ENCODE measurements at regions not wholly inside any gene's neighbourhood (a gene's known extent, or its start where the extent isn't known, plus 50 kb on each side); places are given as distances from the start of the nearest gene placed in this dataset.

- CTCF ChIA-PET = no interaction called here
- ATAC-seq (no peak), DNase-seq (ENCODE audit: low read depth, low spot score) (no peak)
- POLR2A ChIA-PET = no interaction called here
- no peaks in the 10 kb centered on the region for H3K27me3 ChIP-seq (ENCODE audit: insufficient read depth, low read length)
- no peaks in the 10 kb centered on the region for H4K20me1 ChIP-seq (ENCODE audit: insufficient read depth)
- H3K27ac ChIP-seq (ENCODE audit: low read depth, low read length) = no peak overlapping the region
- no peaks in the 10 kb centered on the region for H3K4me1 ChIP-seq (ENCODE audit: control insufficient read depth in 1 of 2, insufficient read depth in 2 of 2, low read length in 2 of 2)
- no peaks in the 10 kb centered on the region for H3K36me3 ChIP-seq (ENCODE audit: control insufficient read depth in 1 of 2, insufficient read depth in 2 of 2, low read length in 2 of 2)
- no TSS peak for BruUV-seq (replicated peaks)
- no peaks in the 10 kb centered on the region for H3K79me2 ChIP-seq (ENCODE audit: insufficient read depth, low read length)
- RAD21 ChIA-PET (ENCODE audit: low non-redundant PET in 1 of 2, low total read pairs in 2 of 2, uncharacterized antibody in 2 of 2, unreplicated experiment in 2 of 2) = no interaction called here
- no peak overlapping the region for H3K4me3 ChIP-seq (replicated peaks in 1 of 2; ENCODE audit: low read depth in 1 of 2, low read length in 2 of 2)
- TF ChIP-seq EZH2 (IDR thresholded peaks at IDR 0.05) (no peak), JUND (IDR thresholded peaks at IDR 0.05) (no peak), SP1 (IDR thresholded peaks at IDR 0.05; ENCODE audit: low read depth) (no peak), CBX3 (IDR thresholded peaks at IDR 0.05; ENCODE audit: low read depth) (no peak), MAX (IDR thresholded peaks at IDR 0.05) (no peak), ZFX (IDR thresholded peaks at IDR 0.05) (no peak), ATF3 (IDR thresholded peaks at IDR 0.05) (no peak), POLR2A (IDR thresholded peaks at IDR 0.05; ENCODE audit: borderline replicate concordance, extremely low read depth, insufficient read depth, insufficient read length) (no peak), RAD21 (IDR thresholded peaks at IDR 0.05; ENCODE audit: low read depth) (no peak), EZH2phosphoT487 (IDR thresholded peaks at IDR 0.05; ENCODE audit: borderline replicate concordance) (no peak), EGR1 (IDR thresholded peaks at IDR 0.05; ENCODE audit: low read depth) (no peak), SIN3A (IDR thresholded peaks at IDR 0.05; ENCODE audit: low read depth) (no peak), ZNF274 (IDR thresholded peaks at IDR 0.05; ENCODE audit: low read depth, low read length) (no peak), TCF7L2 (IDR thresholded peaks at IDR 0.05; ENCODE audit: borderline replicate concordance, extremely low read depth, insufficient read depth, insufficient read length) (no peak), CTCF (IDR thresholded peaks at IDR 0.05 in 2 of 3, conservative IDR thresholded peaks at IDR 0.05 in 1 of 3; ENCODE audit: borderline replicate concordance in 1 of 3, insufficient read depth in 1 of 3, low read depth in 2 of 3, low read length in 2 of 3) (no peak), ELF1 (IDR thresholded peaks at IDR 0.05; ENCODE audit: borderline replicate concordance, low read depth) (no peak), YY1 (IDR thresholded peaks at IDR 0.05; ENCODE audit: extremely low read depth, insufficient replicate concordance, low read depth, low read length) (no peak), REST (IDR thresholded peaks at IDR 0.05; ENCODE audit: low read depth) (no peak), ZBTB33 (IDR thresholded peaks at IDR 0.05; ENCODE audit: extremely low read depth, insufficient replicate concordance, low read length) (no peak)
- intact Hi-C loops (cut with micrococcal nuclease) = no loop called here
- no peak overlapping the region for H3K4me2 ChIP-seq (ENCODE audit: low read length)
- no peak overlapping the region for H2AFZ ChIP-seq (ENCODE audit: low read depth, low read length, poor library complexity, severe bottlenecking)
- H3K9me2 ChIP-seq (ENCODE audit: insufficient read depth) = no peaks in the 10 kb centered on the region
- H3K9ac ChIP-seq (ENCODE audit: low read length) = no peak overlapping the region
- H3K9me3 ChIP-seq (ENCODE audit: control insufficient read depth in 1 of 2, insufficient read depth in 1 of 2, low read depth in 1 of 2, low read length in 2 of 2) = peaks cover 0 to 9% of the 10 kb centered on the region in 2 experiments; a peak in 1 of 4 replicates
Measured at GRCh38 chr13:38518328-38518727, 168.5 kb upstream of the FREM2 start.

All from HCT116 (cell line).